ENCODE measurements at regions not wholly inside any gene's neighbourhood (a gene's known extent, or its start where the extent isn't known, plus 50 kb on each side); places are given as distances from the start of the nearest gene placed in this dataset.
A peak's percentile ranks its signal among the peaks of the same experiment; 100 is the strongest.

GRCh38 chr17:20908313-20909267, 134.2 kb downstream of the USP22 start (continued):
- TF ChIP-seq E2F8 (IDR thresholded peaks at IDR 0.05; ENCODE audit: low read depth, partially characterized antibody) (peak; percentile 80), CHD4 (IDR thresholded peaks at IDR 0.05; ENCODE audit: insufficient read depth, insufficient replicate concordance, low read depth, low read length, poor library complexity, severe bottlenecking) (no peak), HLTF (IDR thresholded peaks at IDR 0.05) (no peak), ZNF699 (CRISPR knock-in tag; IDR thresholded peaks at IDR 0.05; ENCODE audit: insufficient replicate concordance) (no peak), MAFF (IDR thresholded peaks at IDR 0.05; ENCODE audit: low read length) (no peak), SIRT6 (IDR thresholded peaks at IDR 0.05; ENCODE audit: low read depth, low read length) (no peak), GTF3C2 (IDR thresholded peaks at IDR 0.05; ENCODE audit: borderline replicate concordance, extremely low read depth, insufficient read length) (no peak), KDM2B (CRISPR knock-in tag; IDR thresholded peaks at IDR 0.05) (no peak), ZKSCAN8 (CRISPR knock-in tag; IDR thresholded peaks at IDR 0.05) (0 out of 2 replicates have a peak, but pooled peaks have one; percentile 43), MLLT1 (IDR thresholded peaks at IDR 0.05) (no peak), RAD21 (CRISPR knock-in tag; conservative IDR thresholded peaks at IDR 0.05 in 1 of 2, IDR thresholded peaks at IDR 0.05 in 1 of 2) (peak; percentile 9 to 47; a peak in 2 of 4 replicates), ATF2 (CRISPR knock-in tag; IDR thresholded peaks at IDR 0.05) (no peak), ETS1 (conservative IDR thresholded peaks at IDR 0.05; ENCODE audit: control insufficient read depth, low read depth, low read length) (0 out of 2 replicates have a peak, but pooled peaks have one; percentile 23), TCFL5 (CRISPR knock-in tag; conservative IDR thresholded peaks at IDR 0.05) (no peak), ZBED1 (IDR thresholded peaks at IDR 0.05) (no peak), GABPA (tag; conservative IDR thresholded peaks at IDR 0.05; ENCODE audit: low read depth) (no peak)
